ENCODE measurements at regions not wholly inside any gene's neighbourhood (a gene's known extent, or its start where the extent isn't known, plus 50 kb on each side); places are given as distances from the start of the nearest gene placed in this dataset.

DNA sequence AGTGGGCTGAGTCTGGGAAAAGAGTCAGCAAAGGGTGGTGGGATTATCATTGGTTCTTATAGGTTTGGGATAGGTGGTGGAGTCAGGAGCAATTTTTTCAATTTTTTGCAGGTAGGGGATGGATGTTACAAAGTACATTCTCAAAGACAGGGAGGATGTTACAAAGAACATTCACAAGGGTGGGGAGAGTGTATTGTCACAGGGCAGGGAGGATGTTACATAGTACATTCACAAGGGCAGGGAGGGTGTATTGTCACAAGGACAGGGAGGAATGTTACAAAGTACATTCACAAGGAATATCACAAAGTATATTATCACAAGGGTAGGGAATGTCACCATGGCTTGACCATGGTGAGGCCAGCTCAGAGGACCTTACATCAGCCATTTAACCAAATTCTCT, 58.6 kb upstream of the WDR75 start:
- TF ChIP-seq, protein P1, sequence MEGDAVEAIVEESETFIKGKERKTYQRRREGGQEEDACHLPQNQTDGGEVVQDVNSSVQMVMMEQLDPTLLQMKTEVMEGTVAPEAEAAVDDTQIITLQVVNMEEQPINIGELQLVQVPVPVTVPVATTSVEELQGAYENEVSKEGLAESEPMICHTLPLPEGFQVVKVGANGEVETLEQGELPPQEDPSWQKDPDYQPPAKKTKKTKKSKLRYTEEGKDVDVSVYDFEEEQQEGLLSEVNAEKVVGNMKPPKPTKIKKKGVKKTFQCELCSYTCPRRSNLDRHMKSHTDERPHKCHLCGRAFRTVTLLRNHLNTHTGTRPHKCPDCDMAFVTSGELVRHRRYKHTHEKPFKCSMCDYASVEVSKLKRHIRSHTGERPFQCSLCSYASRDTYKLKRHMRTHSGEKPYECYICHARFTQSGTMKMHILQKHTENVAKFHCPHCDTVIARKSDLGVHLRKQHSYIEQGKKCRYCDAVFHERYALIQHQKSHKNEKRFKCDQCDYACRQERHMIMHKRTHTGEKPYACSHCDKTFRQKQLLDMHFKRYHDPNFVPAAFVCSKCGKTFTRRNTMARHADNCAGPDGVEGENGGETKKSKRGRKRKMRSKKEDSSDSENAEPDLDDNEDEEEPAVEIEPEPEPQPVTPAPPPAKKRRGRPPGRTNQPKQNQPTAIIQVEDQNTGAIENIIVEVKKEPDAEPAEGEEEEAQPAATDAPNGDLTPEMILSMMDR (optimal IDR thresholded peaks at IDR 0.05 in 1 of 3, IDR thresholded peaks at IDR 0.05 in 1 of 3, conservative IDR thresholded peaks at IDR 0.05 in 1 of 3; ENCODE audit: extremely low read depth in 1 of 3, insufficient read depth in 2 of 3, low read length in 3 of 3) = no peak
- TF ChIP-seq EZH2 (IDR thresholded peaks at IDR 0.05; ENCODE audit: low read length) = no peak

Measured in keratinocyte (primary cell).